K562 (cell line): ENCODE measurements at regions not wholly inside any gene's neighbourhood (a gene's known extent, or its start where the extent isn't known, plus 50 kb on each side); places are given as distances from the start of the nearest gene placed in this dataset.

Experiments used
- CHD2 ChIP-seq: IDR thresholded peaks from 2 replicates; pipeline ENCODE4 v1.6.1; 2011; ENCODE audit warnings: low read depth, low read length
- JUNB ChIP-seq: fragments of 450-650 bp; formaldehyde crosslinking; conservative IDR thresholded peaks from 2 replicates; pipeline ENCODE4 v1.4.0; 2020; ENCODE audit warnings: mild to moderate bottlenecking
- MAX ChIP-seq: sonication (generic); formaldehyde crosslinking; IDR thresholded peaks from 2 replicates; pipeline ENCODE4 v1.9.0; 2022; ENCODE audit warnings: mild to moderate bottlenecking, missing genetic modification reagents
- MTF1 ChIP-seq: fragments of 250-450 bp; sonication (Bioruptor Pico); IDR thresholded peaks from 2 replicates; pipeline ENCODE4 v1.9.0; 2021; ENCODE audit warnings: moderate library complexity, mild to moderate bottlenecking, inconsistent platforms, borderline replicate concordance
- PATZ1 ChIP-seq: fragments of 250-450 bp; sonication (Bioruptor Pico); IDR thresholded peaks from 2 replicates; pipeline ENCODE4 v1.5.0; 2020; ENCODE audit warnings: mild to moderate bottlenecking, borderline replicate concordance
- TAF15 ChIP-seq: fragments of 200-400 bp; formaldehyde crosslinking; IDR thresholded peaks from 2 replicates; pipeline ENCODE4 v1.6.1; 2017; ENCODE audit warnings: mild to moderate bottlenecking, low read depth, low read length, moderate library complexity
- TBP ChIP-seq: optimal IDR thresholded peaks from 2 replicates; pipeline ENCODE3; 2011; ENCODE audit warnings: low read depth, low read length, improper control_type of control experiment
- ZBTB40 ChIP-seq, 2 experiments: fragments of 450-650 bp in 1 of 2; sonication (generic) in 1 of 2; formaldehyde crosslinking in 1 of 2; IDR thresholded peaks; 2 replicates each; pipeline versions ENCODE4 v1.7.1 to v1.9.0; 2016 to 2022; ENCODE audit warnings: inconsistent platforms in 1 of 2, mild to moderate bottlenecking in 1 of 2, missing genetic modification reagents in 1 of 2

- TF ChIP-seq ZBTB40 (IDR thresholded peaks at IDR 0.05) (no peak), ZBTB40 (CRISPR knock-in tag; IDR thresholded peaks at IDR 0.05) (no peak), MTF1 (no peak), CHD2 (no peak), MAX (no peak), PATZ1 (CRISPR knock-in tag) (no peak), JUNB (CRISPR knock-in tag) (no peak), TAF15 (no peak), TBP (no peak)
These were observed 266.7 kb downstream of the ALG10 start (continued) for GRCh38 chr12:34288963-34289345.
